Smooth muscle cell (in vitro differentiated cells): ENCODE measurements at regions not wholly inside any gene's neighbourhood (a gene's known extent, or its start where the extent isn't known, plus 50 kb on each side); places are given as distances from the start of the nearest gene placed in this dataset.
"Not testable (repeated sequence)": the region's sequence is repeated elsewhere in the genome, so short reads cannot be mapped to it uniquely, and the experiment has no call there.

ENCODE experiments used
- DNase-seq: peaks from one replicate; lab custom pipeline; 2025; ENCODE audit not compliant: unreplicated experiment; lab: John Stamatoyannopoulos, UW
- H2AFZ ChIP-seq: fragments of 200-600 bp; sonication (generic); 2 replicates; pipeline ENCODE4 v1.6.0; 2016; ENCODE audit warnings: antibody characterized with exemption, low read depth, mild to moderate bottlenecking
- H3F3A ChIP-seq: fragments of 200-600 bp; sonication (generic); 2 replicates; pipeline ENCODE4 v1.6.0; 2017; ENCODE audit warnings: antibody characterized with exemption, low read depth
- H3K27ac ChIP-seq: fragments of 200-600 bp; sonication (generic); 2 replicates; pipeline ENCODE4 v1.5.1; 2016; ENCODE audit warnings: low read depth, mild to moderate bottlenecking
- H3K27me3 ChIP-seq: fragments of 200-600 bp; sonication (generic); 2 replicates; pipeline ENCODE4 v1.6.1; 2016; ENCODE audit warnings: low read depth, mild to moderate bottlenecking
- H3K36me3 ChIP-seq: fragments of 200-600 bp; sonication (generic); 2 replicates; pipeline ENCODE4 v1.5.1; 2016; ENCODE audit warnings: low read depth
- H3K4me1 ChIP-seq: fragments of 200-600 bp; sonication (generic); 2 replicates; pipeline ENCODE4 v1.5.1; 2016; ENCODE audit warnings: low read depth
- H3K4me2 ChIP-seq: fragments of 200-600 bp; sonication (generic); 2 replicates; pipeline ENCODE4 v1.6.0; 2016; ENCODE audit warnings: mild to moderate bottlenecking
- H3K4me3 ChIP-seq: fragments of 200-600 bp; sonication (generic); 2 replicates; pipeline ENCODE4 v1.5.1; 2016; ENCODE audit warnings: mild to moderate bottlenecking
- H3K79me2 ChIP-seq: fragments of 200-600 bp; sonication (generic); 2 replicates; pipeline ENCODE4 v1.6.0; 2016; ENCODE audit warnings: low read depth, mild to moderate bottlenecking
- H3K9ac ChIP-seq: fragments of 200-600 bp; sonication (generic); 2 replicates; pipeline ENCODE4 v1.6.0; 2016; ENCODE audit warnings: low read depth
- H3K9me3 ChIP-seq: fragments of 200-600 bp; sonication (generic); replicated peaks from 2 replicates; pipeline ENCODE4 v1.5.1; 2016; ENCODE audit warnings: low read depth
- H4K20me1 ChIP-seq: fragments of 200-600 bp; sonication (generic); 2 replicates; pipeline ENCODE4 v1.6.0; 2016; ENCODE audit warnings: low read depth
- CTCF ChIP-seq: fragments of 200-600 bp; sonication (generic); IDR thresholded peaks from 2 replicates; pipeline ENCODE4 v1.5.1; 2017; ENCODE audit warnings: borderline replicate concordance, mild to moderate bottlenecking, antibody characterized with exemption; ENCODE audit not compliant: insufficient read depth, poor library complexity, severe bottlenecking
- WGBS: methylation state at CpG from one replicate; pipeline ENCODE4 v1.1.7; 2016; ENCODE audit warnings: low lambda C conversion rate; 5-methylcytosine and 5-hydroxymethylcytosine counted together

GRCh38 chr5:130868186-130868840, 296.7 kb downstream of the HINT1 start:
- no peaks in the 10 kb centered on the region for H3K9me3 ChIP-seq
- H3K79me2 ChIP-seq, result no peaks in the 10 kb centered on the region
- no peaks in the 10 kb centered on the region for H4K20me1 ChIP-seq
- H3K4me3 ChIP-seq, result no peak overlapping the region
- no peak overlapping the region for H2AFZ ChIP-seq
- H3F3A ChIP-seq, result no peaks in the 10 kb centered on the region
- no peak overlapping the region for H3K27ac ChIP-seq
- 55% methylated on average over 1 of the region's 1 CpG for WGBS
- DNase-seq, result no peak
- no peak overlapping the region for H3K4me2 ChIP-seq
- no peaks in the 10 kb centered on the region for H3K36me3 ChIP-seq
- H3K4me1 ChIP-seq, result peaks cover 4% of the 10 kb centered on the region
- TF ChIP-seq CTCF, result no peak
- no peaks in the 10 kb centered on the region for H3K27me3 ChIP-seq
- no peak overlapping the region for H3K9ac ChIP-seq

GRCh38 chr5:130845049-130845765, 319.8 kb downstream of the HINT1 start:
- H3K4me2 ChIP-seq, result no peak overlapping the region
- no peak overlapping the region for H2AFZ ChIP-seq
- no peaks in the 10 kb centered on the region for H3K27me3 ChIP-seq
- no peak for TF ChIP-seq CTCF
- no peak overlapping the region for H3K9ac ChIP-seq
- no peaks in the 10 kb centered on the region for H3K79me2 ChIP-seq
- H3F3A ChIP-seq, result no peaks in the 10 kb centered on the region
- no peaks in the 10 kb centered on the region for H4K20me1 ChIP-seq
- DNase-seq, result no peak
- no peaks in the 10 kb centered on the region for H3K36me3 ChIP-seq
- no peaks in the 10 kb centered on the region for H3K9me3 ChIP-seq
- no peak overlapping the region for H3K27ac ChIP-seq
- no peaks in the 10 kb centered on the region for H3K4me1 ChIP-seq
- no peak overlapping the region for H3K4me3 ChIP-seq
- 97% methylated on average over 1 of the region's 1 CpG for WGBS

- no peak for DNase-seq
- H3F3A ChIP-seq, result no peaks in the 10 kb centered on the region
- no peak for TF ChIP-seq CTCF
- no peaks in the 10 kb centered on the region for H3K79me2 ChIP-seq
- no peak overlapping the region for H3K4me3 ChIP-seq
- no peaks in the 10 kb centered on the region for H3K9me3 ChIP-seq
- WGBS, result 82% methylated on average over 6 of the region's 6 CpGs
- no peaks in the 10 kb centered on the region for H3K36me3 ChIP-seq
- no peak overlapping the region for H3K9ac ChIP-seq
- H2AFZ ChIP-seq, result no peak overlapping the region
- no peak overlapping the region for H3K27ac ChIP-seq
- no peaks in the 10 kb centered on the region for H3K4me1 ChIP-seq
- H3K4me2 ChIP-seq, result no peak overlapping the region
- H3K27me3 ChIP-seq, result no peaks in the 10 kb centered on the region
- H4K20me1 ChIP-seq, result no peaks in the 10 kb centered on the region
Measured at GRCh38 chr5:130836729-130837649, 328.1 kb downstream of the HINT1 start.

GRCh38 chr5:130817598-130818384, 347.3 kb downstream of the HINT1 start:
- not testable (repeated sequence) for H3K27ac ChIP-seq, H3K4me1 ChIP-seq, DNase-seq, H3K4me3 ChIP-seq, H3F3A ChIP-seq, H3K36me3 ChIP-seq, H2AFZ ChIP-seq, H3K9ac ChIP-seq, H3K27me3 ChIP-seq, H3K79me2 ChIP-seq, H3K4me2 ChIP-seq, H4K20me1 ChIP-seq, H3K9me3 ChIP-seq
- WGBS, result 94% methylated on average over 28 of the region's 28 CpGs
